DND-41 (cell line): ENCODE measurements at regions not wholly inside any gene's neighbourhood (a gene's known extent, or its start where the extent isn't known, plus 50 kb on each side); places are given as distances from the start of the nearest gene placed in this dataset.

ENCODE experiments used
- ATAC-seq: fragments of 200-7000 bp; cut with Tn5 transposase; 3 replicates; pipeline ENCODE4 v1.9.1; 2021; ENCODE audit warnings: low read depth; ENCODE audit not compliant: insufficient read depth
- DNase-seq: peaks from one replicate; pipeline ENCODE4 v3.0.0-alpha.2; 2020
- H2AFZ ChIP-seq: 2 replicates; pipeline ENCODE4 v1.6.0; 2012; ENCODE audit warnings: low read depth, low read length
- H3K27ac ChIP-seq: 2 replicates; pipeline ENCODE4 v1.5.1; 2012; ENCODE audit warnings: low read length, inconsistent platforms
- H3K27me3 ChIP-seq: fragments of 200-600 bp; sonication (generic); 2 replicates; pipeline ENCODE4 v1.6.0; 2012; ENCODE audit warnings: low read length, mild to moderate bottlenecking, inconsistent platforms; ENCODE audit not compliant: insufficient read depth, poor library complexity
- H3K36me3 ChIP-seq: 2 replicates; pipeline ENCODE4 v1.5.1; 2012; ENCODE audit warnings: low read length, inconsistent platforms; ENCODE audit not compliant: insufficient read depth
- H3K4me1 ChIP-seq: 2 replicates; pipeline ENCODE4 v1.5.1; 2012; ENCODE audit warnings: mild to moderate bottlenecking, low read length; ENCODE audit not compliant: insufficient read depth
- H3K4me2 ChIP-seq: 2 replicates; pipeline ENCODE4 v1.6.0; 2012; ENCODE audit warnings: mild to moderate bottlenecking, moderate library complexity, low read length, inconsistent platforms; ENCODE audit not compliant: insufficient read depth
- H3K4me3 ChIP-seq, 2 experiments: fragments of 200-600 bp in 1 of 2; shearing (Covaris generic) in 1 of 2; 2 replicates each; pipeline ENCODE4 v1.5.1; 2012 to 2016; ENCODE audit warnings: inconsistent platforms in 2 of 2, low read length in 2 of 2, mild to moderate bottlenecking in 2 of 2, low read depth in 1 of 2, moderate library complexity in 1 of 2
- H3K79me2 ChIP-seq: 2 replicates; pipeline ENCODE4 v1.6.0; 2012; ENCODE audit warnings: low read length, inconsistent platforms; ENCODE audit not compliant: insufficient read depth
- H3K9ac ChIP-seq: 2 replicates; pipeline ENCODE4 v1.6.0; 2012; ENCODE audit warnings: low read depth, mild to moderate bottlenecking, inconsistent platforms, low read length, moderate library complexity
- H3K9me3 ChIP-seq: 2 replicates; pipeline ENCODE4 v1.5.1; 2012; ENCODE audit warnings: low read length, moderate library complexity, mild to moderate bottlenecking, inconsistent platforms; ENCODE audit not compliant: insufficient read depth, severe bottlenecking
- H4K20me1 ChIP-seq: 2 replicates; pipeline ENCODE4 v1.6.0; 2012; ENCODE audit warnings: low read length; ENCODE audit not compliant: insufficient read depth
- CTCF ChIP-seq: IDR thresholded peaks from 2 replicates; pipeline ENCODE4 v1.5.1; 2012; ENCODE audit warnings: borderline replicate concordance, low read length, moderate library complexity, mild to moderate bottlenecking; ENCODE audit not compliant: poor library complexity, severe bottlenecking; ENCODE audit errors: extremely low read depth
- EZH2 ChIP-seq: IDR thresholded peaks from 3 replicates; pipeline ENCODE4 v1.6.1; 2012; ENCODE audit warnings: borderline replicate concordance, low read depth, mild to moderate bottlenecking, moderate library complexity, low read length, inconsistent platforms; ENCODE audit not compliant: severe bottlenecking

DNA sequence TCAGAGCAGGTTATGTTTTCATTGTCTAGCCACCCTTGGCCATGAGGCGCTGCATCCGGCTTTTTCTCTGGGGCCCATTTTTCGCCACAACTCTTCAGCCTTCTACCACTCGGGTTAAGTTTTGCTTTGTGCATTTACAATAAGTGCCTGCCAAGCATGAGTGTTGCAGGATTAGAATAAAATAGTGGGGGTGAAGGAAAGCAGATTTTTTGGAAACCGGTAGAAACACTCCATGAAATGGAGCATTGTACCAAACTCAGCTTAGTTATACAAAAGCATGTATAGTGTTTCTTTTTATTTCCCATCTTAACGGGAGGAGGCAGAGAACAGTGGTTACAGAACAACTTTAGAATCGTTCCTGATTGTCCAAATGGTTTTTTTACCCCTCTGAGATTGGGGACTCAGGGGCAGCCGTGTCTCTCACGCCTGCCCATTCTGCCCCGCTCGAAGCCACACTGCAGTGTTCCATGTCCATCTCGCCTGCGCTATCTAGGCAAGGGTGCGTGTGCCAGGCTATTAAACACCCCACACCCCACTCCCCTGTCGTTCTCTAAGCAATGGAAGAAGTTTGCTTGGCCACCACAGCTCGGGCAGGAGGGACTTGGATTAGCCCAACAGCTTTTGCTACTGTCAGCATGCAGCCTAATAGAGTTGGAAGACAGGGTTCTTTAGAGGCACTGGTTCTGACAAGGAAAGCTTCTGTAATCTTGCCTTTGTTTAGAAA lies 268.8 kb upstream of the WWC1 start:
- H3K9me3 ChIP-seq, result no peaks in the 10 kb centered on the region
- ATAC-seq (no peak), DNase-seq (no peak)
- no peaks in the 10 kb centered on the region for H3K4me1 ChIP-seq
- no peak overlapping the region for H3K4me2 ChIP-seq
- H3K4me3 ChIP-seq, result no peak overlapping the region
- H2AFZ ChIP-seq, result no peak overlapping the region
- TF ChIP-seq CTCF (no peak), EZH2 (no peak)
- no peaks in the 10 kb centered on the region for H3K36me3 ChIP-seq
- H4K20me1 ChIP-seq, result no peaks in the 10 kb centered on the region
- no peaks in the 10 kb centered on the region for H3K27me3 ChIP-seq
- H3K27ac ChIP-seq, result no peak overlapping the region
- H3K79me2 ChIP-seq, result no peaks in the 10 kb centered on the region
- H3K9ac ChIP-seq, result no peak overlapping the region

DNA sequence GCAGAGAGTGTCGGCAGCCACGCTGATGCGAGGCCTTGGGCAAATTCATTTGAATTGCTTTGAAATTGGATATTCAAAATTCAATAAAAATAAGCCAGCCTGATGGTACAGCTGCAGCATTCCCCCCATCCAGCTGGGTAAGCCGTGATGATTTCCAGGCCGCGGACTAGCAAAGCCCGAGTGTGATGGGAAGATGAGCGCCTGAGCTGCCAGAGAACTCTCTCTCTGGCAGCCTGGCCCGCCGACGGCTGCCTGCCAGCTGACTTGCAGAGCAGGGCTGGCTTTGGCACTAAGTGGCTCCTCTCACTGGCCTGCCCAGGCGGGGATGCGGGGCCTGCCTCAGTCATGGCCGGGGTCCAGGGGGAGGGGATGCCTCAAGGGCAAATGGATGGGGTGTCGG lies 268.3 kb upstream of the WWC1 start:
- H3K79me2 ChIP-seq, result no peaks in the 10 kb centered on the region
- H4K20me1 ChIP-seq, result no peaks in the 10 kb centered on the region
- H3K4me3 ChIP-seq, result no peak overlapping the region
- no peaks in the 10 kb centered on the region for H3K36me3 ChIP-seq
- H3K9me3 ChIP-seq, result no peaks in the 10 kb centered on the region
- no peak overlapping the region for H3K9ac ChIP-seq
- H3K4me2 ChIP-seq, result no peak overlapping the region
- H3K4me1 ChIP-seq, result no peaks in the 10 kb centered on the region
- no peak overlapping the region for H3K27ac ChIP-seq
- no peaks in the 10 kb centered on the region for H3K27me3 ChIP-seq
- ATAC-seq, result no peak
- TF ChIP-seq CTCF, result no peak
- TF ChIP-seq EZH2, result no peak
- no peak for DNase-seq
- H2AFZ ChIP-seq, result no peak overlapping the region

GRCh38 chr5:168024306-168024705 lies 267.1 kb upstream of the WWC1 start:
- DNase-seq (no peak), ATAC-seq (no peak)
- Histone ChIP-seq H3K9ac (no peak overlapping the region), H3K27me3 (no peaks in the 10 kb centered on the region), H3K27ac (no peak overlapping the region), H3K4me2 (no peak overlapping the region), H3K4me3 (no peak overlapping the region), H3K36me3 (no peaks in the 10 kb centered on the region), H3K9me3 (no peaks in the 10 kb centered on the region), H4K20me1 (no peaks in the 10 kb centered on the region), H3K79me2 (no peaks in the 10 kb centered on the region), H3K4me1 (no peaks in the 10 kb centered on the region), H2AFZ (no peak overlapping the region)
- TF ChIP-seq EZH2, result no peak
- no peak for TF ChIP-seq CTCF
